Myocyte (in vitro differentiated cells): ENCODE measurements at regions not wholly inside any gene's neighbourhood (a gene's known extent, or its start where the extent isn't known, plus 50 kb on each side); places are given as distances from the start of the nearest gene placed in this dataset.
A peak's percentile ranks its signal among the peaks of the same experiment; 100 is the strongest.
"Not testable (repeated sequence)": the region's sequence is repeated elsewhere in the genome, so short reads cannot be mapped to it uniquely, and the experiment has no call there.

Source experiments
- DNase-seq: peaks from one replicate; pipeline ENCODE4 v3.0.0-alpha.2; 2012; ENCODE audit warnings: low read depth

DNA sequence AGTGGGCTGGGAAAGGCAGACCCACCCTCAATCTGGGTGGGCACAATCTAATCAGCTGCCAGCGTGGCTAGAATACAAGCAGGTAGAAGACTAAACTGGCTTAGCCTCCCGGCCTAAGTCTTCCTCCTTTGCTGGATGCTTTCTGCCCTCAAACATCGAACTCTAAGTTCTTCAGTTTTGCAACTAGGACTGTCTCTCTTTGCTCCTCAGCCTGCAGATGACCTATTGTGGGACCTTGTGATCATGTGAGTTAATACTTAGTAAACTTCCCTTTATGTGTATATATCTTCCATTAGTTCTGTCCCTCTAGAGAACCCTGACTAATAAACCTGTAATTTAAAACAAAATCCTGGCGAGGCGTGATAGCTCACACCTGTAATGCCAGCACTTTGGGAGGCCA is 51.8 kb upstream of the SLC39A8 start:
- DNase-seq = not testable (repeated sequence)

GRCh38 chr4:102399021-102399420 is 53.7 kb upstream of the SLC39A8 start:
- no peak for DNase-seq

DNA sequence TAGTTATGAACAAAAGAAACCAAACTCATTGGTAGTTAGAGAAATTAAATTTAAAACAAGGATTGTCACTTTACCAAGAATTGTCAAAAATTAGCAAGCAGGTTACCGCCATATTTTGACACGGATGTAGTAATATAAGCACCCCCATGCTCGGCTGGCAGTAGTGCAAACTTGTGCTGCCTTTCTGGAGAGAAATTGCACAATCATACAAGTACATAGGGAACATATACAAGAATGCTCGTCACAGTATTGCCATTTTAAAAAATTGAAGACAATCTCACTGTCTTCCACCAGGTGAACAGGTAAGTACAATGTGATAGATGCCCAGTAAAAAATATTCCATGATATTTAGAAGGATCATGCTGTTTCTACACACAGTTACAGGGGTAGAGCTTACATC is 55.6 kb upstream of the SLC39A8 start:
- no peak for DNase-seq

- DNase-seq = no peak
These were observed 56.9 kb upstream of the SLC39A8 start for GRCh38 chr4:102402223-102402622.

GRCh38 chr4:102403116-102403515 is 57.8 kb upstream of the SLC39A8 start:
- no peak for DNase-seq

DNA sequence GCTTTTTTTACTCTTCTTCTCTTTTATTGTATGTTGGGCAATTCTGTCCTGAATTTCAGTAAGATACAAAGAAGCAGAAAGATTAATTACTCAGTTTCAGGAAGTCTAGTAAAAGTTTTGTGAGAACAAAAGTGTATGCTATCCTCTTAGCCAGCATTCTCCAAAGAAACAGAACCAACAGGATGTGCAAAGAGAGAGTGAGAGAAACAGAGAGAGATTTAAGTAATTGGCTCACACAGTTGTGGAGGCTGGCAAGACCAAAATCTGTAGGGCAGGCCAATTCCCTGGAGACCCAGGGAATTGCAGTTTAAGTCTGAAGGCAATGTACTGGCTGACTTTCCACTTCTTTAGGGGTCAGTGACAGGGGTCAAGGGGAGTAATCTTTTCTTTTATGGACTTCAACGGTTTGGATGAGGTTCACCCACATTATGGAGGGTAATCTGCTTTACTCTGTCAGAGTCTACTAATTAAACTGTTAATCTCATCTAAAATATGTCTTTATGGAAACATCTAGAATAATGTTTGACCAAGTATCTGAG is 59.2 kb upstream of the SLC39A8 start:
- DNase-seq = peak; percentile 16

- no peak for DNase-seq
These were observed 60.6 kb upstream of the SLC39A8 start for GRCh38 chr4:102405821-102406401.

GRCh38 chr4:102410884-102411283 is 65.6 kb upstream of the SLC39A8 start:
- DNase-seq = not testable (repeated sequence)

DNA sequence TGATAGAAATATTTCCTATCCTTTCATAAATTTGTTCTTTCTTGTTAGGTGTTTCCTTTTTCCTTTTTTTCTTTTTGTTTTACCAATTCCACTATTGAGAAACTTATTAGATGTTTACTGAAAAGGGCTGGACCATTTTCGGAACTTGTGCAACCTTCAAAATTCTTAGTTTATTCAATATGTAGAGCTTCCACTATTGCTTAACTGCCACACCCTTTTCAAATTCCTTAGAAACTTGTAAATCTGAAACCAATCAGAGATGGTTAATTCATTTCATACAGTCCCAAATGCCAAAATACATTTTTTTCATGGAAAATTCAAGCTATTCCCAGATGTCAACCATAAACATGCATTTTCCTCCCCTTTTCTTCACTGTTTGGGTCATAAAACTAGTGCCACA is 66.1 kb upstream of the SLC39A8 start:
- no peak for DNase-seq

GRCh38 chr4:102416765-102417164 is 71.5 kb upstream of the SLC39A8 start:
- no peak for DNase-seq

- peak; percentile 26 for DNase-seq
These were observed 75.5 kb upstream of the SLC39A8 start for GRCh38 chr4:102420563-102421398.

DNA sequence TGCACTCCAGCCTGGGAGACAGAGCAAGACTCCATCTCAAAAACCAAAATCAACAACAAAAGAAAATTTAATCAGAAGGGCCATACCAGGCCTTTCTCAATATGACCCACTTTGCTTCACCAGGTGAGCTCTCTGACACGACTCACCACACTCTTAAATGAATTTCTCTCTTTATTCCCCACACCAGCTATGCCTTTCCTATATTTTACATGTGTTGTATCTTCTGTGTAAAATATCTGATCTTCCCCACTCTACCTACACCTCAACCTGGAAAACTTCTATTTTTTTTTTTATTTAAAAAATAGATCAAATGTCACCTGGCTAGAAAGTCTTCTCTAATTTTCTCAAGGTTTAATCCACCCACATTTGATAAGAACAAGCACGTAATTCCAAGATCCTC is 77.6 kb upstream of the SLC39A8 start:
- no peak for DNase-seq

GRCh38 chr4:102423375-102423774 is 77.8 kb upstream of the NFKB1 start:
- DNase-seq = no peak

DNA sequence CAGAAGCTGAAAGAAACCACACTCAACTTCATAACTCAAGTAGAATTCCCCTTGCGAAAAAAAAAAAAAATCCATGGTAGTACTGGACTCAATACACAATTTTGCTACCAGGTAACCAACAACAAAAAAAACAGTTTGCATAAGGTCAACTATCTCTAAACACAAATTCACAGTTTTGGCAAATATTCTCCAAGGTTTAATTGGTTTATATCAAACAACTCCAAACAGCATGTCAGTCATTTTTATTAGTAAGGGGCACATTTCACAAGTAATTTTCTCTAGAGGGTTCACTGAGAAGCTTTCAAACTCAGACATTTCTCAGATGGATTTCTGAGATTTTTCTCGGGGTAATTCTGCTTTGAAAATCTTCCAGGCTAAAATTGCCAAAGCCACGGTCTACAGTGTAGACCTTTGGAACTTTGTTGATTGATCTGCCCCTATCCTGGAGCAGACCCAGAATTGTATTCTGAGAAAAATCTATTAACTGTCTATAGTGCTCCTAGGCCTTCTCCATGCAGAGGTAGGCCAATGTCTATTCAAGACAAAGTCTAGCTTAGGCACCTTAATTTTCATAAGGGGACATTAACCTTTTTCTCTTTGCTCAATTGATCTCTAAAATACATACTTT is 73.7 kb upstream of the NFKB1 start:
- DNase-seq = no peak

DNA sequence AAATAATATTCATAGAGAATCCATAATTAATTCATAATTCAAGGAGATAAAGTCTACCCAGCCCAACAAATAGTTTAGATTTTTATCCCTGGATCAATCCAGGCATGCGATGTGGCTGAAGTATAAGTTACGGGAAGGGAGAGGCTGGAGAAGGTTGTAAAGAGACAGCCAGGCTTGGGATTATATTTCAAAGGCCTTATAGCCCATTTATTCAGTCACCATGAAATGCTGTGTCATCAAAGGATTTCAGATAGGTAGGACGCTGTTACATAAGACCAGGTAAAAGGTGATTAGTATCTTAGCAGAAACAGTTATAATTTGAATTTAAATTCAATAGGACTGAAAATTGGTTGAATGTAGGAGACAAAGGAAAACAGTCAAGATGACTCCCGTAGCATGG is 73.0 kb upstream of the NFKB1 start:
- DNase-seq = no peak

- DNase-seq = peak; percentile 19
These were observed 71.6 kb upstream of the NFKB1 start for GRCh38 chr4:102429553-102429952.

GRCh38 chr4:102430461-102430910 is 70.7 kb upstream of the NFKB1 start:
- DNase-seq = peak; percentile 29

GRCh38 chr4:102431608-102431961 is 69.6 kb upstream of the NFKB1 start:
- DNase-seq = no peak

DNA sequence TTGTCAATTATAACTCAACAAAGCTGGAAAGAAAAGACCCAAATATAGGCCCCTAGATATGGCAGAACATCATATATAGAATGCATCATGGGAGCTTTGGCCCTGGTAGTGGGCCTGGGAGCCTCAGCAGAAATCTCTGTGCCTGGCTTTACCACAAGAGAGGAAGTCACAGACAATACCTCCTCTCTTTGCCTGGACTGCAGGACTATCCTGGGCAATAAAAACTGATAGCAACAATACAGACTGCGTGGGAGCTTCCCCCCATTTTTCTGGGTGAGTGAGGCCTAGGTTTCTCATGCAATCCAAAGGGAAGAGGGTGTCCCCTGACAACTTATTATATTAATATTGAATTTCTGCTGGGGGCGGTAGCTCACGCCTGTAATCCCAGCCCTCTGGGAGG is 64.0 kb upstream of the NFKB1 start:
- DNase-seq = no peak

DNA sequence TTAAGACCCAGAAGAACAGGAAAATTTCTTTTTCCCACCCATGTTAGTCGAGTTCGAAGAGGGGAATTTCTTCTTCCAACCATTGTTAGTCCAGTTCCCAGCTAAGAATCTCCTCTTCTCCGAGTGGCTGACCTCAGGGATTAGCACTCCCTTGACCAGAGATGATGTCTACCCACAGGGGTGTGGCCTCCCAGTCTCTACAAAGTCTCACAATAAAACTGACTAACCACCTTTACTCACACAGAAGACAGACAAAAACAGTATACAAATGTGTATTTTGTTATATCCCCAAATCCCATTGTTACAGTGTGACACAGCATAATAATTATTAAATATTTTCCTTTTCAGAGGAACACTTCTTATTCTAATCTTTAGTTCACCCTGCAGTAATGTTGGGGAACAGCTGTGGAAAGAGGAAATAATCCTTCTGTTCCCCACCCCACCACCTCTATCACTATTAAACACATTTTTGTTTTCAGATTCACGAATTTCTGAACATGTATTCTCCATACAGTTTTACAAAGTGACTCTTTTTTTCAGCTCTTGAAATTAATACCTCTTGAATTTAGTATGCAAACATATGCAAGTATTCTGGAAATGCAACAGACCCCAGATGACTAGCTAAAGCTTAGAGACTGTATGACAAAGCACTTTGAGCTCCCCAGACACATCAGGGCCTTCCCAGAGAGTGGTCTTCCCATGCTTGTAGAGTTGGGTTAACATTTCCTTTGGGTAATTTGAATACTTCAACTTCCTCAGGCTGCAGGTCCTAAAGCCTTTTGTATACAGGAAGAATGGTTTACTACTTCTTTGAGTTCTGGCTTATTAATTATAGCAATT is 62.5 kb upstream of the NFKB1 start:
- peak; percentile 90 for DNase-seq

DNA sequence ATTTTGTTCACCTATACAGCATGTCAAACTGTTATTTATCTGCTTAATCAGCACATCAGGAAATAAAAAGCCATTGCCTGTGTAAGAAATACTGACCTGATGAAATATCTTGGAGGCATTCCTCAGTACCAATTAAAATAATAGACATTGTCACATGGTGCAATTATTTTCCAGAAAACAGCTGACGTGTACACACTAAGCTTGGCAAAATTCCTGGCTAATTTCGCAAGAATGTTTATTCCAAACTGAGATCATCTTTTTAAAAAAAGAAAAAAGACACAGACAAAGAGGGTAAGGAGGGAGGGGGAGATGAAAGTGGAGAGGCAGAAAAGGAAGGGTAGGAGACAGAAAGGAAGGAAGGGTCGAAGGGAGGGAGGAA is 61.9 kb upstream of the NFKB1 start:
- peak; percentile 94 for DNase-seq
